K562 (cell line): ENCODE measurements at regions not wholly inside any gene's neighbourhood (a gene's known extent, or its start where the extent isn't known, plus 50 kb on each side); places are given as distances from the start of the nearest gene placed in this dataset.

Experiments
- ATAC-seq: fragments of 200-7000 bp; cut with Tn5 transposase; 3 replicates; pipeline ENCODE4 v1.9.1; 2020; ENCODE audit warnings: moderate library complexity
- BruUV-seq: library from RNA; stranded (reverse); fragments of 400-500 nt; replicated peaks from 2 replicates; lab custom pipeline; 2021; lab: Mats Ljungman, UMichigan
- CTCF ChIA-PET: fragments of 300-600 bp; formaldehyde crosslinking; extraction: SDS; loops from one replicate; lab custom pipeline; 2021; ENCODE audit warnings: low intra/inter-chr PET ratio; lab: Yijun Ruan, JAX
- POLR2A ChIA-PET: fragments of 300-600, 350-650 bp; sonication (Branson Sonifier 250); formaldehyde crosslinking; extraction: SDS; loops from one replicate; lab custom pipeline; 2021; ENCODE audit warnings: antibody characterized with exemption, inconsistent platforms; lab: Yijun Ruan, JAX
- DNase-seq, 4 experiments: peaks; one replicate each; pipeline versions ENCODE4 v3.0.0 to v3.0.0-alpha.2; 2011 to 2018; ENCODE audit warnings: low spot score in 3 of 4, mixed read lengths in 3 of 4; ENCODE audit errors: extremely low read depth in 1 of 4
- FAIRE-seq: peaks from 2 replicates; lab custom pipeline; 2011; peaks lifted over from hg19 to GRCh38; lab: Jason Lieb, UNC
- H2AFZ ChIP-seq: 2 replicates; pipeline ENCODE4 v1.6.0; 2011; ENCODE audit warnings: low read depth, low read length, control low read depth, inconsistent platforms
- H3K27ac ChIP-seq: fragments of 200-600 bp; 3 replicates; pipeline ENCODE4 v1.8.0; 2011; ENCODE audit warnings: low read depth, mild to moderate bottlenecking, control low read depth, inconsistent platforms, low read length, moderate library complexity, mixed read lengths; ENCODE audit errors: extremely low read depth
- H3K27me3 ChIP-seq, 2 experiments: fragments of 300-600 bp in 1 of 2; 2 replicates in 1 of 2; 3 replicates in 1 of 2; pipeline versions ENCODE4 v1.6.0 to v1.8.0; 2011; ENCODE audit warnings: inconsistent platforms in 2 of 2, low read length in 2 of 2, mild to moderate bottlenecking in 1 of 2, mixed read lengths in 1 of 2, moderate library complexity in 1 of 2; ENCODE audit not compliant: control insufficient read depth in 2 of 2, insufficient read depth in 2 of 2
- H3K36me3 ChIP-seq: fragments of 300-600 bp; 3 replicates; pipeline ENCODE4 v1.8.0; 2011; ENCODE audit warnings: mild to moderate bottlenecking, low read length, inconsistent platforms; ENCODE audit not compliant: control insufficient read depth, insufficient read depth
- H3K4me1 ChIP-seq, 2 experiments: fragments of 200-600 bp in 1 of 2; replicated peaks in 1 of 2; 2 replicates in 1 of 2; 3 replicates in 1 of 2; pipeline versions ENCODE4 v1.5.1 to v1.8.0; 2011; ENCODE audit warnings: inconsistent platforms in 2 of 2, low read length in 2 of 2, mild to moderate bottlenecking in 1 of 2, mixed read lengths in 1 of 2, moderate library complexity in 1 of 2; ENCODE audit not compliant: control insufficient read depth in 2 of 2, insufficient read depth in 2 of 2
- H3K4me2 ChIP-seq: 2 replicates; pipeline ENCODE4 v1.6.1; 2011; ENCODE audit warnings: low read length, control low read depth, inconsistent platforms, mixed read lengths; ENCODE audit not compliant: insufficient read depth
- H3K4me3 ChIP-seq: fragments of 200-600 bp; sonication (generic), shearing (Covaris generic); 2 replicates; pipeline ENCODE4 v1.5.1; 2016; ENCODE audit warnings: control low read depth, inconsistent platforms
- H3K79me2 ChIP-seq: fragments of 200-600 bp; 3 replicates; pipeline ENCODE4 v1.8.0; 2011; ENCODE audit warnings: low read length, inconsistent platforms; ENCODE audit not compliant: control insufficient read depth, insufficient read depth
- H3K9ac ChIP-seq, 2 experiments: 2 replicates each; pipeline versions ENCODE4 v1.6.0 to v1.6.1; 2011; ENCODE audit warnings: low read depth in 2 of 2, low read length in 2 of 2, control low read depth in 1 of 2, inconsistent platforms in 1 of 2, mild to moderate bottlenecking in 1 of 2, mixed read lengths in 1 of 2; ENCODE audit not compliant: insufficient read depth in 1 of 2
- H3K9me1 ChIP-seq: one replicate; pipeline ENCODE4 v1.6.0; 2011; ENCODE audit warnings: inconsistent platforms, mild to moderate bottlenecking, low read length, moderate library complexity; ENCODE audit not compliant: control insufficient read depth, insufficient read depth
- H3K9me3 ChIP-seq: replicated peaks from 2 replicates; pipeline ENCODE4 v1.5.1; 2011; ENCODE audit warnings: low read depth, low read length, inconsistent platforms; ENCODE audit not compliant: control insufficient read depth, insufficient read depth
- H4K20me1 ChIP-seq: replicated peaks from 2 replicates; pipeline ENCODE4 v1.6.1; 2011; ENCODE audit warnings: low read length, inconsistent platforms, mixed read lengths; ENCODE audit not compliant: control insufficient read depth, insufficient read depth
- BCL6 ChIP-seq: fragments of 250-450 bp; sonication (Bioruptor Pico); IDR thresholded peaks from 2 replicates; pipeline ENCODE4 v1.4.0; 2020
- FOXJ2 ChIP-seq: fragments of 200-800 bp; sonication (Bioruptor generic); IDR thresholded peaks from 2 replicates; pipeline ENCODE4 v1.6.1; 2016; ENCODE audit warnings: missing genetic modification characterization, missing compliant biosample characterization
- JUN ChIP-seq, 2 experiments: sonication (generic) in 1 of 2; formaldehyde crosslinking in 1 of 2; IDR thresholded peaks; 2 replicates each; pipeline versions ENCODE4 v1.6.1 to v1.8.0; 2012 to 2022; ENCODE audit warnings: borderline replicate concordance in 2 of 2, mild to moderate bottlenecking in 2 of 2, improper control_type of control experiment in 1 of 2, low read depth in 1 of 2, low read length in 1 of 2, missing genetic modification reagents in 1 of 2
- MEIS2 ChIP-seq: fragments of 450-650 bp; IDR thresholded peaks from 2 replicates; pipeline ENCODE4 v1.6.1; 2014; ENCODE audit warnings: mild to moderate bottlenecking; ENCODE audit not compliant: partially characterized antibody
- NKRF ChIP-seq: fragments of 450-650 bp; IDR thresholded peaks from 2 replicates; pipeline ENCODE4 v1.6.1; 2016; ENCODE audit warnings: borderline replicate concordance
- PBX2 ChIP-seq, 2 experiments: IDR thresholded peaks in 1 of 2; conservative IDR thresholded peaks in 1 of 2; 2 replicates each; pipeline ENCODE4 v1.6.1; 2016; ENCODE audit warnings: low read depth in 2 of 2, mild to moderate bottlenecking in 1 of 2, missing compliant biosample characterization in 1 of 2, missing genetic modification characterization in 1 of 2, moderate library complexity in 1 of 2
- RFX1 ChIP-seq: fragments of 450-650 bp; IDR thresholded peaks from 2 replicates; pipeline ENCODE4 v1.6.1; 2016; ENCODE audit warnings: mild to moderate bottlenecking, moderate library complexity
- TAF1 ChIP-seq: IDR thresholded peaks from 2 replicates; pipeline ENCODE4 v1.6.1; 2011; ENCODE audit warnings: mild to moderate bottlenecking, low read length, moderate library complexity; ENCODE audit not compliant: insufficient read depth, control insufficient read depth, severe bottlenecking; ENCODE audit errors: extremely low read depth
- ZKSCAN3 ChIP-seq: fragments of 250-450 bp; sonication (Bioruptor Pico); IDR thresholded peaks from 2 replicates; pipeline ENCODE4 v1.4.0; 2020
- ZNF77 ChIP-seq: fragments of 250-450 bp; sonication (Bioruptor Pico); IDR thresholded peaks from 2 replicates; pipeline ENCODE4 v1.5.0; 2020
- WGBS: fragments of 100-300 bp; shearing (Covaris generic); methylation state at CpG from one replicate; pipeline ENCODE4 v1.1.6; 2016; ENCODE audit warnings: low coverage, mixed read lengths; ENCODE audit not compliant: insufficient coverage; ENCODE audit errors: missing lambda C conversion rate; 5-methylcytosine and 5-hydroxymethylcytosine counted together
- in situ Hi-C: fragments of 300-500 bp; cut with MboI; formaldehyde crosslinking; loops from 4 replicates; pipeline ENCODE4 v1.15.0; 2018; ENCODE audit warnings: inconsistent platforms, mixed read lengths
- intact Hi-C: fragments of 100-400 bp; cut with micrococcal nuclease; formaldehyde crosslinking; loops from 2 replicates; pipeline ENCODE4 v1.14.2; 2022

DNA sequence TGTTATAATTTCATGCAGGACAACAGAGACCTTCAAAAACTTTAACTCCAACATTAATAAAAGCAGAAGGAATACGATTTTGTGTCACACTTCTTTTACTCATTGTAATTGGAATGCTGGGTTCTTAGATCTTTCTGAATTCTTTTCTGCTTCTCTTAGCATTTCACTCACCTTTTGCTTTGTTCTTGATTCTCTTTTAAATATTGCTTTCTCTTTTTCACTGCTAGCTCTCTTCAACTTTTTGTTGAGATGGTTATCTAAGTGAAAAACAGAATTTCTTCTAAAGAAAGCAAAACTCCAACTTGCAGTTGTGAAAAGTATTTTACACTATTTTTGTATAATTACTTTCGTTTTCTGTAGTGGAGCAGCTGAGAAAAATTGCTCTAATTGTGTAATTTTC, 212.6 kb upstream of the KIF2A start:
- Histone ChIP-seq H3K27ac (no peak overlapping the region), H3K4me2 (no peak overlapping the region), H3K36me3 (no peaks in the 10 kb centered on the region), H3K4me1 (no peaks in the 10 kb centered on the region), H3K79me2 (no peaks in the 10 kb centered on the region), H4K20me1 (no peaks in the 10 kb centered on the region)
- DNase-seq (no peak), FAIRE-seq (no peak), ATAC-seq (no peak)
- in situ Hi-C loops, result no loop called here
- no peak for TF ChIP-seq BCL6 (CRISPR knock-in tag)
- TF ChIP-seq JUN (IDR thresholded peaks at IDR 0.05; ENCODE audit: borderline replicate concordance, low read depth, low read length), result no peak
- TF ChIP-seq JUN (CRISPR knock-in tag; IDR thresholded peaks at IDR 0.05; ENCODE audit: borderline replicate concordance), result no peak
- no peak for TF ChIP-seq ZKSCAN3 (CRISPR knock-in tag)
- TF ChIP-seq ZNF77 (CRISPR knock-in tag), result no peak
- TF ChIP-seq, all 486 proteins: peak for 0
- POLR2A ChIA-PET, result no interaction called here
- 2% methylated on average over 2 of the region's 2 CpGs for WGBS
- Histone ChIP-seq H2AFZ (no peak overlapping the region), H3K9me1 (no peaks in the 10 kb centered on the region), H3K9ac (no peak overlapping the region), H3K27me3 (no peaks in the 10 kb centered on the region), H3K9me3 (no peaks in the 10 kb centered on the region), H3K4me3 (no peak overlapping the region)
- CTCF ChIA-PET, result no interaction called here
- no TSS peak for BruUV-seq
- intact Hi-C loops, result no loop called here

GRCh38 chr5:62093976-62094375, 212.0 kb upstream of the KIF2A start:
- intact Hi-C loops, result no loop called here
- no peak overlapping the region for H3K4me2 ChIP-seq
- H3K4me3 ChIP-seq, result no peak overlapping the region
- in situ Hi-C loops, result no loop called here
- H3K9me3 ChIP-seq, result no peaks in the 10 kb centered on the region
- no peaks in the 10 kb centered on the region for H3K79me2 ChIP-seq
- H3K9ac ChIP-seq, result no peak overlapping the region
- no TSS peak for BruUV-seq
- DNase-seq, result peak in 1 of 4 experiments; percentile 1
- no peak overlapping the region for H3K27ac ChIP-seq
- no peaks in the 10 kb centered on the region for H3K36me3 ChIP-seq
- ChIA-PET CTCF (no interaction called here), POLR2A (interaction anchor here (0.6 kb wide), 1 partner anchor 544 kb away, joined by 3 read pairs; no protein-coding TSS in a partner anchor)
- no peak for FAIRE-seq
- no peak overlapping the region for H2AFZ ChIP-seq
- no peaks in the 10 kb centered on the region for H3K27me3 ChIP-seq
- WGBS, result 2% methylated on average over 3 of the region's 3 CpGs
- no peaks in the 10 kb centered on the region for H3K9me1 ChIP-seq
- no peak for ATAC-seq
- no peaks in the 10 kb centered on the region for H4K20me1 ChIP-seq
- H3K4me1 ChIP-seq, result no peaks in the 10 kb centered on the region
- TF ChIP-seq PBX2 (CRISPR knock-in tag; IDR thresholded peaks at IDR 0.05; ENCODE audit: low read depth), result no peak
- TF ChIP-seq PBX2 (tag; conservative IDR thresholded peaks at IDR 0.05; ENCODE audit: low read depth), result peak; percentile 81
- no peak for TF ChIP-seq TAF1
- no peak for TF ChIP-seq NKRF
- peak; percentile 76 for TF ChIP-seq MEIS2
- TF ChIP-seq RFX1, result peak; percentile 72
- TF ChIP-seq FOXJ2 (tag), result 0 out of 2 replicates have a peak, but pooled peaks have one; percentile 27
